HG03520 (cell line): ENCODE measurements at regions not wholly inside any gene's neighbourhood (a gene's known extent, or its start where the extent isn't known, plus 50 kb on each side); places are given as distances from the start of the nearest gene placed in this dataset.
"Not testable (repeated sequence)": the region's sequence is repeated elsewhere in the genome, so short reads cannot be mapped to it uniquely, and the experiment has no call there.

Source experiments
- ATAC-seq: cut with Tn5 transposase; IDR thresholded peaks from one replicate; pipeline ENCODE4 v1.9.1; 2021; ENCODE audit warnings: mild to moderate bottlenecking, moderate library complexity; ENCODE audit not compliant: unreplicated experiment

- peak; percentile 82 for ATAC-seq
Measured at GRCh38 chr1:239976130-239976968, 115.3 kb upstream of the FMN2 start.

GRCh38 chr1:239977416-239977815, 114.3 kb upstream of the FMN2 start:
- ATAC-seq: no peak

- ATAC-seq: no peak
Measured at GRCh38 chr1:239979456-239979855, 112.2 kb upstream of the FMN2 start.

- no peak for ATAC-seq
Measured at GRCh38 chr1:239982762-239983161, 108.9 kb upstream of the FMN2 start.

- ATAC-seq: no peak
Measured at GRCh38 chr1:239985044-239985443, 106.6 kb upstream of the FMN2 start.

- ATAC-seq: no peak
Measured at GRCh38 chr1:239987103-239987745, 104.5 kb upstream of the FMN2 start.

GRCh38 chr1:239989990-239990389, 101.7 kb upstream of the FMN2 start:
- ATAC-seq: no peak

- ATAC-seq: not testable (repeated sequence)
Measured at GRCh38 chr1:239992566-239992965, 99.1 kb upstream of the FMN2 start.

GRCh38 chr1:239993366-239993765, 98.3 kb upstream of the FMN2 start:
- ATAC-seq: no peak

GRCh38 chr1:239995281-239995680, 96.4 kb upstream of the FMN2 start:
- ATAC-seq: no peak

GRCh38 chr1:239997160-239997514, 94.5 kb upstream of the FMN2 start:
- ATAC-seq: no peak

GRCh38 chr1:239997515-239998311, 94.0 kb upstream of the FMN2 start:
- no peak for ATAC-seq

- no peak for ATAC-seq
Measured at GRCh38 chr1:239998312-239998649, 93.4 kb upstream of the FMN2 start.

GRCh38 chr1:239999170-239999569, 92.5 kb upstream of the FMN2 start:
- no peak for ATAC-seq

GRCh38 chr1:240000634-240001033, 91.0 kb upstream of the FMN2 start:
- no peak for ATAC-seq

GRCh38 chr1:240001177-240001740, 90.4 kb upstream of the FMN2 start:
- ATAC-seq: no peak

- ATAC-seq: no peak
Measured at GRCh38 chr1:240004086-240004749, 87.5 kb upstream of the FMN2 start.

- ATAC-seq: no peak
Measured at GRCh38 chr1:240005997-240006650, 85.6 kb upstream of the FMN2 start.

- no peak for ATAC-seq
Measured at GRCh38 chr1:240008298-240008697, 83.4 kb upstream of the FMN2 start.

GRCh38 chr1:240014051-240014450, 77.6 kb upstream of the FMN2 start:
- ATAC-seq: no peak
